Suprapubic skin (tissue), 4 donors: ENCODE measurements at regions not wholly inside any gene's neighbourhood (a gene's known extent, or its start where the extent isn't known, plus 50 kb on each side); places are given as distances from the start of the nearest gene placed in this dataset.

Source experiments
- CTCF ChIP-seq, 2 donors: fragments of 200-600 bp in 1 of 2; fragments of 450-650 bp in 1 of 2; sonication (generic) in 1 of 2; IDR thresholded peaks; one replicate each; pipeline ENCODE4 v1.5.1; 2016 to 2019; ENCODE audit warnings: antibody characterized with exemption in 2 of 2, mild to moderate bottlenecking in 1 of 2, moderate library complexity in 1 of 2
- EP300 ChIP-seq: sonication (generic); formaldehyde crosslinking; IDR thresholded peaks from one replicate; pipeline ENCODE4 v1.6.1; 2017; ENCODE audit warnings: antibody characterized with exemption
- POLR2A ChIP-seq, 2 donors: fragments of 450-650 bp; IDR thresholded peaks; one replicate each; pipeline ENCODE4 v1.6.1; 2017; ENCODE audit warnings: antibody characterized with exemption in 2 of 2, mild to moderate bottlenecking in 2 of 2, moderate library complexity in 2 of 2
- POLR2AphosphoS5 ChIP-seq, 3 donors: sonication (generic); formaldehyde crosslinking; IDR thresholded peaks; one replicate each; pipeline ENCODE4 v1.6.1; 2017; ENCODE audit warnings: antibody characterized with exemption in 3 of 3

GRCh38 chr16:51985126-51985525 lies 561.8 kb downstream of the TOX3 start:
- no peak for TF ChIP-seq CTCF (IDR thresholded peaks at IDR 0.05)
- TF ChIP-seq POLR2A (IDR thresholded peaks at IDR 0.05), result no peak
- no peak for TF ChIP-seq POLR2AphosphoS5 (IDR thresholded peaks at IDR 0.05)
- no peak for TF ChIP-seq EP300
